ENCODE measurements at regions not wholly inside any gene's neighbourhood (a gene's known extent, or its start where the extent isn't known, plus 50 kb on each side); places are given as distances from the start of the nearest gene placed in this dataset.

GRCh38 chr11:87659807-87660206, 515.4 kb downstream of the RAB38 start:
- no peaks in the 10 kb centered on the region for H4K20me1 ChIP-seq (ENCODE audit: insufficient read depth, low read length)
- no peaks in the 10 kb centered on the region for H3K4me1 ChIP-seq (ENCODE audit: insufficient read depth, low read length)
- Mint-ChIP-seq H3K4me1 (ENCODE audit: low read depth, unreplicated experiment) (peaks cover 11% of the 10 kb centered on the region), H3K36me3 (ENCODE audit: low read depth, unreplicated experiment) (no peaks in the 10 kb centered on the region), H3K9me3 (ENCODE audit: unreplicated experiment) (no peaks in the 10 kb centered on the region), H3K4me3 (ENCODE audit: unreplicated experiment) (no peak overlapping the region), H3K27me3 (ENCODE audit: low read depth, unreplicated experiment) (peaks cover 9% of the 10 kb centered on the region), H3K27ac (ENCODE audit: unreplicated experiment) (no peak overlapping the region)
- DNase-seq (ENCODE audit: low read depth) (peak; percentile 25), FAIRE-seq (no peak)
- TF ChIP-seq EZH2 (IDR thresholded peaks at IDR 0.05; ENCODE audit: insufficient read depth, low read length) (no peak), CTCF (IDR thresholded peaks at IDR 0.05; ENCODE audit: insufficient read depth, low read depth, low read length) (no peak)
- no peaks in the 10 kb centered on the region for H3K9me3 ChIP-seq (ENCODE audit: insufficient read depth, low read depth, low read length)
- H3K4me3 ChIP-seq (ENCODE audit: insufficient read depth, low read depth, low read length), result no peak overlapping the region
- no peak overlapping the region for H3K4me2 ChIP-seq (ENCODE audit: low read length)
- H3K9ac ChIP-seq (ENCODE audit: low read length), result no peak overlapping the region
- no peaks in the 10 kb centered on the region for H3K79me2 ChIP-seq (ENCODE audit: insufficient read depth, low read length)
- no peaks in the 10 kb centered on the region for H3K27me3 ChIP-seq (ENCODE audit: insufficient read depth, low read length)
- no peak overlapping the region for H3K27ac ChIP-seq (ENCODE audit: low read depth, low read length)
- no peaks in the 10 kb centered on the region for H3K36me3 ChIP-seq (ENCODE audit: insufficient read depth, low read length)
- H2AFZ ChIP-seq (ENCODE audit: low read depth, low read length), result no peak overlapping the region

GRCh38 chr11:87645626-87646025, 529.6 kb downstream of the RAB38 start:
- no peaks in the 10 kb centered on the region for H3K4me1 ChIP-seq (ENCODE audit: insufficient read depth, low read length)
- TF ChIP-seq CTCF (IDR thresholded peaks at IDR 0.05; ENCODE audit: insufficient read depth, low read depth, low read length) (no peak), EZH2 (IDR thresholded peaks at IDR 0.05; ENCODE audit: insufficient read depth, low read length) (no peak)
- H3K79me2 ChIP-seq (ENCODE audit: insufficient read depth, low read length), result no peaks in the 10 kb centered on the region
- no peaks in the 10 kb centered on the region for H3K27me3 ChIP-seq (ENCODE audit: insufficient read depth, low read length)
- Mint-ChIP-seq H3K36me3 (ENCODE audit: low read depth, unreplicated experiment) (no peaks in the 10 kb centered on the region), H3K9me3 (ENCODE audit: unreplicated experiment) (peaks cover 2% of the 10 kb centered on the region), H3K27ac (ENCODE audit: unreplicated experiment) (no peak overlapping the region), H3K4me3 (ENCODE audit: unreplicated experiment) (no peak overlapping the region), H3K27me3 (ENCODE audit: low read depth, unreplicated experiment) (no peaks in the 10 kb centered on the region), H3K4me1 (ENCODE audit: low read depth, unreplicated experiment) (no peaks in the 10 kb centered on the region)
- no peak overlapping the region for H3K9ac ChIP-seq (ENCODE audit: low read length)
- DNase-seq (ENCODE audit: low read depth) (no peak), FAIRE-seq (no peak)
- H3K9me3 ChIP-seq (ENCODE audit: insufficient read depth, low read depth, low read length), result no peaks in the 10 kb centered on the region
- no peak overlapping the region for H3K27ac ChIP-seq (ENCODE audit: low read depth, low read length)
- H3K4me3 ChIP-seq (ENCODE audit: insufficient read depth, low read depth, low read length), result no peak overlapping the region
- H4K20me1 ChIP-seq (ENCODE audit: insufficient read depth, low read length), result no peaks in the 10 kb centered on the region
- H3K36me3 ChIP-seq (ENCODE audit: insufficient read depth, low read length), result no peaks in the 10 kb centered on the region
- H2AFZ ChIP-seq (ENCODE audit: low read depth, low read length), result no peak overlapping the region
- no peak overlapping the region for H3K4me2 ChIP-seq (ENCODE audit: low read length)

- no peaks in the 10 kb centered on the region for H3K4me1 ChIP-seq (ENCODE audit: insufficient read depth, low read length)
- Mint-ChIP-seq H3K4me3 (ENCODE audit: unreplicated experiment) (no peak overlapping the region), H3K9me3 (ENCODE audit: unreplicated experiment) (no peaks in the 10 kb centered on the region), H3K36me3 (ENCODE audit: low read depth, unreplicated experiment) (no peaks in the 10 kb centered on the region), H3K27me3 (ENCODE audit: low read depth, unreplicated experiment) (no peaks in the 10 kb centered on the region), H3K4me1 (ENCODE audit: low read depth, unreplicated experiment) (no peaks in the 10 kb centered on the region), H3K27ac (ENCODE audit: unreplicated experiment) (no peak overlapping the region)
- no peaks in the 10 kb centered on the region for H4K20me1 ChIP-seq (ENCODE audit: insufficient read depth, low read length)
- no peak overlapping the region for H3K4me2 ChIP-seq (ENCODE audit: low read length)
- no peaks in the 10 kb centered on the region for H3K79me2 ChIP-seq (ENCODE audit: insufficient read depth, low read length)
- H3K4me3 ChIP-seq (ENCODE audit: insufficient read depth, low read depth, low read length), result no peak overlapping the region
- no peaks in the 10 kb centered on the region for H3K27me3 ChIP-seq (ENCODE audit: insufficient read depth, low read length)
- no peak overlapping the region for H3K27ac ChIP-seq (ENCODE audit: low read depth, low read length)
- H3K36me3 ChIP-seq (ENCODE audit: insufficient read depth, low read length), result no peaks in the 10 kb centered on the region
- no peak for TF ChIP-seq EZH2 (IDR thresholded peaks at IDR 0.05; ENCODE audit: insufficient read depth, low read length)
- TF ChIP-seq CTCF (IDR thresholded peaks at IDR 0.05; ENCODE audit: insufficient read depth, low read depth, low read length), result no peak
- no peak for DNase-seq (ENCODE audit: low read depth)
- no peak overlapping the region for H2AFZ ChIP-seq (ENCODE audit: low read depth, low read length)
- no peak overlapping the region for H3K9ac ChIP-seq (ENCODE audit: low read length)
- FAIRE-seq, result no peak
- H3K9me3 ChIP-seq (ENCODE audit: insufficient read depth, low read depth, low read length), result no peaks in the 10 kb centered on the region
Measured at GRCh38 chr11:87639753-87640364, 535.4 kb downstream of the RAB38 start.
